ENCODE measurements at regions not wholly inside any gene's neighbourhood (a gene's known extent, or its start where the extent isn't known, plus 50 kb on each side); places are given as distances from the start of the nearest gene placed in this dataset.

GRCh38 chr16:72568502-72568901 is 396.5 kb upstream of the PMFBP1 start:
- TF ChIP-seq CTCF (IDR thresholded peaks at IDR 0.05; ENCODE audit: extremely low read depth, missing control alignments) = no peak
- DNase-seq (ENCODE audit: low spot score) = no peak

GRCh38 chr16:72566174-72566573 is 394.2 kb upstream of the PMFBP1 start:
- no peak for TF ChIP-seq CTCF (IDR thresholded peaks at IDR 0.05; ENCODE audit: extremely low read depth, missing control alignments)
- no peak for DNase-seq (ENCODE audit: low spot score)

GRCh38 chr16:72565106-72565505 is 393.2 kb upstream of the PMFBP1 start:
- TF ChIP-seq CTCF (IDR thresholded peaks at IDR 0.05; ENCODE audit: extremely low read depth, missing control alignments) = no peak
- no peak for DNase-seq (ENCODE audit: low spot score)

GRCh38 chr16:72560617-72561016 is 388.7 kb upstream of the PMFBP1 start:
- DNase-seq (ENCODE audit: low spot score) = no peak

GRCh38 chr16:72558501-72558900 is 386.5 kb upstream of the PMFBP1 start:
- no peak for TF ChIP-seq CTCF (IDR thresholded peaks at IDR 0.05; ENCODE audit: extremely low read depth, missing control alignments)
- no peak for DNase-seq (ENCODE audit: low spot score)

More at GRCh38 chr16:72560617-72561016, 388.7 kb upstream of the PMFBP1 start:
- no peak for TF ChIP-seq CTCF (IDR thresholded peaks at IDR 0.05; ENCODE audit: extremely low read depth, missing control alignments)

- DNase-seq (ENCODE audit: low spot score) = no peak
Measured at GRCh38 chr16:72554935-72555334, 383.0 kb upstream of the PMFBP1 start.

GRCh38 chr16:72552654-72553053 is 380.7 kb upstream of the PMFBP1 start:
- TF ChIP-seq CTCF (IDR thresholded peaks at IDR 0.05; ENCODE audit: extremely low read depth, missing control alignments) = no peak
- DNase-seq (ENCODE audit: low spot score) = no peak

More at GRCh38 chr16:72554935-72555334, 383.0 kb upstream of the PMFBP1 start:
- TF ChIP-seq CTCF (IDR thresholded peaks at IDR 0.05; ENCODE audit: extremely low read depth, missing control alignments) = no peak

Measured in GM20000 (cell line).